HepG2 (cell line): ENCODE measurements at regions not wholly inside any gene's neighbourhood (a gene's known extent, or its start where the extent isn't known, plus 50 kb on each side); places are given as distances from the start of the nearest gene placed in this dataset.

ENCODE experiments used
- CHD2 ChIP-seq: IDR thresholded peaks from 2 replicates; pipeline ENCODE4 v1.6.1; 2011; ENCODE audit warnings: low read depth, low read length, improper control_type of control experiment
- CREB3 ChIP-seq: sonication (generic); formaldehyde crosslinking; IDR thresholded peaks from 2 replicates; pipeline ENCODE4 v1.5.0; 2020; ENCODE audit warnings: missing genetic modification reagents
- CTCF ChIP-seq: sonication (generic); formaldehyde crosslinking; IDR thresholded peaks from 2 replicates; pipeline ENCODE4 v1.5.0; 2020; ENCODE audit warnings: mild to moderate bottlenecking, missing genetic modification reagents, moderate library complexity
- NR3C1 ChIP-seq: sonication (generic); formaldehyde crosslinking; IDR thresholded peaks from 2 replicates; pipeline ENCODE4 v1.4.0; 2020; ENCODE audit warnings: missing genetic modification reagents
- POLR2AphosphoS5 ChIP-seq: IDR thresholded peaks from 2 replicates; pipeline ENCODE4 v1.6.1; 2012; ENCODE audit warnings: low read depth, low read length
- TRIM24 ChIP-seq: sonication (generic); formaldehyde crosslinking; IDR thresholded peaks from 2 replicates; pipeline ENCODE4 v1.8.0; 2022; ENCODE audit warnings: mild to moderate bottlenecking, missing genetic modification reagents

- TF ChIP-seq POLR2AphosphoS5 (no peak), CREB3 (CRISPR knock-in tag) (no peak), NR3C1 (CRISPR knock-in tag) (no peak), CTCF (CRISPR knock-in tag) (no peak), TRIM24 (CRISPR knock-in tag) (no peak), CHD2 (no peak)
These were observed 598.1 kb downstream of the GOLGA6L6 start for GRCh38 chr15:19943515-19943914.
